HG03060 (cell line): ENCODE measurements at regions not wholly inside any gene's neighbourhood (a gene's known extent, or its start where the extent isn't known, plus 50 kb on each side); places are given as distances from the start of the nearest gene placed in this dataset.
"Not testable (repeated sequence)": the region's sequence is repeated elsewhere in the genome, so short reads cannot be mapped to it uniquely, and the experiment has no call there.

Experiments
- ATAC-seq: cut with Tn5 transposase; IDR thresholded peaks from one replicate; pipeline ENCODE4 v1.9.1; 2021; ENCODE audit warnings: low read depth, moderate number of reproducible peaks; ENCODE audit not compliant: unreplicated experiment

- no peak for ATAC-seq
Observed at GRCh38 chr1:200258447-200259375, 151.1 kb downstream of the ZNF281 start.

- ATAC-seq = no peak
Observed at GRCh38 chr1:200257235-200257634, 152.6 kb downstream of the ZNF281 start.

DNA sequence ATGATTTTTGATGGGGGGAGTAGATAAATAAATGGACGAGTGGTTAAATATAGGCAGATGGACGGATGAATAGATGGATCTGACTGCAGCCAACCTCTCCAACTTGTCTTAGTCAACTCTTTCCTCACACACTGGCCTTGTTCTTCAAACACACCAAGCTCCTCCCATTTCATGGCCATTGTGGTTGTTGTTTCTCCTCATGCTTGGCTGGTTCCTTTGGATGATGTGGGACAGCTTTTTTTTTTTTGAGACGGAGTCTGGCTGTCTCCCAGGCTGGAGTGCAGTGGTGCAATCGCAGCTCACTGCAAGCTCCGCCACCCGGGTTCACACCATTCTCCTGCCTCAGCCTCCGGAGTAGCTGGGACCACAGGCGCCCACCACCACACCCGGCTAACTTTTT lies 155.2 kb downstream of the ZNF281 start:
- not testable (repeated sequence) for ATAC-seq

GRCh38 chr1:200253774-200254495 lies 155.9 kb downstream of the ZNF281 start:
- ATAC-seq = no peak

DNA sequence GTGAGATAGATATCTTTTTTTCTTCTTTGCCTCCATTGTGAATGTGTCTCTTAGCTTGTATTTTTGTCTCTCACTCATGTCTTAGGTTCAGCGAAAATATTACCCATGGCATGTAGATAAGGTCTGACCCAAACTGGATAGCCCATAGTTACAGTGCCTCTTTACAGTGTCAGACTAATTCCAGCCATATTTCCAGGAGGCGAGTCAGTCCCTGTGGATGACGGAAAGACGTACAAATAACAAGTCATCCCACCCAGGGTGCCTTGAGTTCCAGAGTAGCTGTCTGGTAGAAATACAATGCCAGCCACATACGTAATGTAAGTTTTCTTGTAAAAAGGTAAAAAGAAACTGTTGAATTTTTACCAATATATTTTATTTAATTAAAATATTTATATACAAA lies 157.3 kb downstream of the ZNF281 start:
- no peak for ATAC-seq

GRCh38 chr1:200250469-200250868 lies 159.4 kb downstream of the ZNF281 start:
- no peak for ATAC-seq

- no peak for ATAC-seq
Observed at GRCh38 chr1:200248541-200248940, 161.3 kb downstream of the ZNF281 start.

DNA sequence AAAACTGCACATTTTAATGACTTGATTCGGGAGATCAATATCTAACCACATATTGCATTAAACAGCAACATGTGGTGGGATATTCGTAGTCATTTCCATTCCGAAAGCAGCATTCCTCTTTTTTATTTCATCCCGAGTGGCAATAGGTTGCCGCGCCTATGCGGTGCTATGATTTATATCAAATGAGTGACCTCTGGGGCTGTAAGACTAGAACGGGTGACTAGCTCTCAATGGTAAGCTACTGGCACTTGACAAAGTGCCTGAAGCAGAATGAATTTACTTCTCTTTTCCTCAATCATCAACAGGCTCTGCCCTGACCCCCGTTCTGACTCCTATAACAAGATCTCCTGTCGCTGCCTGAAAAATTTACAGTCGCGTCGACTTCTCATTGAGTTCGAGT lies 162.3 kb downstream of the ZNF281 start:
- no peak for ATAC-seq

DNA sequence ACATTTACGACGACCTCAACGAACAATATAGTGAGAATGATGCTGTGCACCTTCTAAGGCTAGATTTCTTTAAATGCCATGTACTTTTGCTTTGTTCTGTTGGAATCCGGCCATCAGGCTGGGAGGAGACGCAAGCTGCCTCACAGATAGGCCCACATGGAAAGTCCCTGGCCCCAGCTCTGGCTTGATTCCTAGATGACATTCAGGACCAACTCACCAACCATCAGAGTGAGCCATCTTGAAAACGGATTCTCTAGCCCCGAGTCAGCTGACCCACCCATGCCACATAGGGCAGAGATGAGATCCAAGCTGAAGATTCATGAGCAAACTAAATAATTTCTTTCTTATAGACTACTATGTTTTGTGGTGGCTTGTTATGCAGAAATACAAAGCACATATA lies 164.4 kb downstream of the ZNF281 start:
- ATAC-seq = no peak

GRCh38 chr1:200243042-200243437 lies 166.8 kb downstream of the ZNF281 start:
- no peak for ATAC-seq

DNA sequence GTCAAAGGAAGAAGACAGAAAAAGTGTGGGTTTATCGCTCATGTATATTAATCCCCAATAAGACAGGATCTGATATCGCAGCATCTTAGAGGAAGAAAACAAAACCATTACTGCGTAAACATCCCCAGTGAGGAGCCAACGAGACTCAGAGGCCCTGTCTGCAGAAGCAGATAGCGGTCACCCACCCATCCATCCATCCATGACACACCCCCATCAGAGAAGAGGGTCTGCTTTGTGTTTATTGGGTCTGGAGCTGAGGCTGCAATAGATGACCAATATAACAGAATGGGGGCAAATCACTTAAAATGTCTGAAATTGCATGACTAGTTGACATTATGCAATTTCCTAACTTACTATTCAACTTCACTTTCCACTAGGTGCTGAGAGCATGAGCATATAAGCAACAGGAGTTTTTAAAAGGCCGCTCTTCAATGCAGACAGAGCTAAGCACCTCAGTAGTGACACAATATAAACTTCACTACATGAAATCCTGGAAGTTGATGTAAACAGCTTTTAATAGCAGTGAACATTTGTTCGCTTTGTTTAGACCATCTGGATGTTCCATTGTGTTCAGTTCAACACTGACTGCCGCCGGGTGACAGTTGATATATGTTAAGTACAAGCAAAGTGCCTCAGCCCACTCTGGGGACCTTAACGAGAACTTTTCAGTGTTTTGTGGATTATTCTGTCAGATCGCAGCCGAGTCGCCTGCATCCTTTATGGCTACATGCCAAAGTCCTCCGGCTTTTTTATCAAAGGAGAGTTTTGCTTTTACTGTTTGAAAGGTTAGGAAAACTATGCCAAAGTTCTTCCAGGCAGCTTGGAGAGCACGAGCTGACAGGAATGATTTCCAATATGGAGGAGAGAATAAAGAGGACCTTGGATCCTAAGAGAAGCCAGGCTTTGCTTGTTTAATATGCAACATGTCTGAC lies 167.5 kb downstream of the ZNF281 start:
- ATAC-seq = no peak

DNA sequence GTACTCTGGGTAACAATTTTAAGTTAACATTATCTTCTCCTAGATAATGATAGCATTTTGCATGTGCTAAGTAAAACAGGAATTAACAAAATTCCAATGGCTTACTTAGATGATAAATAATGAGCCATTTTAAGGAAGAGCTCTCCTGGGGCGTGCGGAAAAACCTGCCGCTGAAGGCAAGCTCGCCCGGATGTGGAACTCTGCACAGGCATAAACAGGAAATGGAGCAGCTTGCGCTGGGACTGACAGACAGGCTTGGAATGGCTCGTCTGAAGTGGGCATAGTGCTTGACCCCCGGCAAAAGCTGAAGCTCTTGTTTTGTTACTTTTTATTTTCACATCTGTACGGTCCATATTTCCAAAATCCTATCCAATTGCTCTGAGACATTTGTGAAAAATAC lies 169.2 kb downstream of the ZNF281 start:
- no peak for ATAC-seq

DNA sequence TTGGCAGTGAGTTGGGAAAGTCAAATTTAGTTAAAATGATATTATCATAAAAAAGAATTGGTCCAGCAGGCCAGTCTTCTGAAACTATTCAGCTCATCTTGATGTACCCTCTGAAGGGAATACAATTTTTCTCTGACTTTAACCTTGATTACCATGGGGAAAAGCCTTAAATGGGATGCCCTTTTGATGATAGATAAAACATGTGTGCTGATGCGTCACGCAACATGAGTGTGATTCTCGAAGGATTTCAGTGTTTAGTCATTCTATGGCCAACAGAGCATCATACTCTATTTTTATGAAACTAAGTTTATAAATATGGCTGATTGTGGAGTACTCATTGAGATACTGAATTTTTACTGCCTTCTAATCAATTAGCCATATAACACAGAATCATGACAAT lies 171.5 kb downstream of the ZNF281 start:
- no peak for ATAC-seq

DNA sequence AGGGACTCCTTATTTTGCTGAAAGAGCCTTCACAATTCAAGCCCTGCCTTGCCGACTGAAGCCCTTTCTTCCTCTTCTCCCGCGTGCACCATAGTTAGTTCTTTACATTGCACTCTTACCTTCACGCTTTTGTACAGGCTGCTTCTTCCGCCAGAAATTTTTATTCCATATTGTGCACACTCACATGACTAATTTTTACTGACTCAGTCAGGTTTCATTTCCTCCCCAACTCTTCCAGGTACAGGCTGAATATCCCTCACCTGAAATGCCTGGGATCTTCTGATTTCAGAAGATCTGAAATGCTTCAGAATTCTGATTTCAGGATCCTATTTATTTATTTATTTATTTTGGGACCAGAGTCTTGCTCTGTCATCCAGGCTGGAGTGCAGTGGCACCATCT lies 172.8 kb downstream of the ZNF281 start:
- no peak for ATAC-seq

DNA sequence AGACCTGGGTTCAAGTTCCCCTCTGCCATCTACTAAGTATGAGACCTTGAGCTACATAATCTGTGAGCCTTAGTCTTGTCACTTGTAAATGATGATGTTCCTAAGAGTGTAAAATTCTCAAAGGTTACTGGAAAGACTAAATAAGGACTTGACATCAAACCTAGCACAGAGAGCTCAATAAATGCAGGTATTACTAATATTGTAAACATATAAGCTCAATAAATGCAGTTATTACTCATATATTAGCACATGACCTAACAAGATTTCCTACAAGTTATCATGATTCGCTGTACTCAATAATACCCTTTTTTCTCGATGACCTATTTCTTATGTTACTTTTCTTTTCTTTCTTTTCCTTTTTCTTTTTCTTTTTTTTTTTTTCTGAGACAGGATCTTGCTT lies 174.9 kb downstream of the ZNF281 start:
- ATAC-seq = no peak

- no peak for ATAC-seq
Observed at GRCh38 chr1:200233393-200233792, 176.4 kb downstream of the ZNF281 start.

DNA sequence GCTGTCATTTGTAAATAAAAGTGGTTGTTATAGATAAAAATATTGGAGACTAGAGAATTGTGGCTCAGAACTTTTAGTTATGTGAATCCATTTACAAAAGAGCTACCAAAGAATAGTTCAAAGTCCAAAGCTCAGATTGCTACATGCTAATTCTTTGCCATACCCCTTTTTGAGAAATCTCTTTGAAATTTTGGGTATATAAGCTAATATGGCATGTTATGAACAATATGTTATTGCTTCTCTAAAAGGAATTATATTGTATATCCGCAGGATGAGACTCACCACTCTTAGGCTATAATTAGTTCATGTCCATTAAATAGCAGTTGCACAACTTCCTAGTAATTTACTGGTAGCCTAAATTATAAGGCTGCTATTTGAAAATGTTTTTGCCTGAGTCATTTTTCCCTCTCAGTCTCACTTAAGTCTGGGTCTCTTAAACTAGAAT lies 178.0 kb downstream of the ZNF281 start:
- ATAC-seq = no peak

- no peak for ATAC-seq
Observed at GRCh38 chr1:200230671-200231070, 179.2 kb downstream of the ZNF281 start.

DNA sequence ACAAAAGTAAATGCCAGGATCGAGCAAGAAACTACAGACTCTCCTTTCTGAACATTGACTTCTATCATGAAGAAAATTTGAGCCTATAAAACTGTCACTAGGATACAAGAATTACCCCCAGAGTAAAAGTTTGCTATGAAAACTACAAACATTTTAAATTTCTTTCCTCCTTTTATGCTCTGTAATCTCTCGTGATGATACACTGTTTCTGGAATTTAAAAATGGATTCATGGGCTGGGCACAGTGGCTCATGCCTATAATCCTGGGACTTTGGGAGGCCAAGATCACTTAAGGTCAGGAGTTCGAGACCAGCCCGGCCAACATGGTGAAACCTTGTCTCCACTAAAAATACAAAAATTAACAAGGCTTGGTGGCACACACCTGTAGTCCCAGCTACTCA lies 181.3 kb downstream of the ZNF281 start:
- no peak for ATAC-seq

- ATAC-seq = no peak
Observed at GRCh38 chr1:200228081-200228480, 181.8 kb downstream of the ZNF281 start.
